ENCODE measurements at regions not wholly inside any gene's neighbourhood (a gene's known extent, or its start where the extent isn't known, plus 50 kb on each side); places are given as distances from the start of the nearest gene placed in this dataset.

GRCh38 chr6:23200946-23201345, 631.6 kb downstream of the HDGFL1 start:
- TF ChIP-seq CTCF (IDR thresholded peaks at IDR 0.05; ENCODE audit: borderline replicate concordance, extremely low read depth, low read length, poor library complexity, severe bottlenecking) (no peak), EZH2 (IDR thresholded peaks at IDR 0.05; ENCODE audit: borderline replicate concordance, low read depth, low read length, severe bottlenecking) (no peak)

Data from DND-41 (cell line).